ENCODE measurements at regions not wholly inside any gene's neighbourhood (a gene's known extent, or its start where the extent isn't known, plus 50 kb on each side); places are given as distances from the start of the nearest gene placed in this dataset.

DNA sequence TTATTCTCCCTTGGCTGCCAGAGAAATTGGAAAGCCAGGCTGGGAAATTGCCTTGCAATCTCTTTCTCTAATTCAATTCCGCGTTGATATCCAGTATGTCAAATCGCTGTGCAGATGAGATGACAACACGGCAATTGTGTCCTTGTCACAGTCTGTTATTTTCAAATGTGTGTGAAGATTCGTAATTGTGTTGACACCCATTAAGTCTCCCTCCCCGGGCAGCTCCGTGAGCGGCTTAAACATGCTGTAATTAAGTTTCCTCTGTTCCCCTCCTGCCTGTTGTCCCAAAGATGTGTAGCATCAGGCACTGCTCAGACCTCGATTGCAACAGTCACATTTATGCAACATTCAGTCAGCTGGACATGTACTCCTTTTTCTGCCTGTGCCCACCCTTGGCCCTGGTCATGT lies 209.5 kb downstream of the LPIN1 start:
- no peak for DNase-seq

DNA sequence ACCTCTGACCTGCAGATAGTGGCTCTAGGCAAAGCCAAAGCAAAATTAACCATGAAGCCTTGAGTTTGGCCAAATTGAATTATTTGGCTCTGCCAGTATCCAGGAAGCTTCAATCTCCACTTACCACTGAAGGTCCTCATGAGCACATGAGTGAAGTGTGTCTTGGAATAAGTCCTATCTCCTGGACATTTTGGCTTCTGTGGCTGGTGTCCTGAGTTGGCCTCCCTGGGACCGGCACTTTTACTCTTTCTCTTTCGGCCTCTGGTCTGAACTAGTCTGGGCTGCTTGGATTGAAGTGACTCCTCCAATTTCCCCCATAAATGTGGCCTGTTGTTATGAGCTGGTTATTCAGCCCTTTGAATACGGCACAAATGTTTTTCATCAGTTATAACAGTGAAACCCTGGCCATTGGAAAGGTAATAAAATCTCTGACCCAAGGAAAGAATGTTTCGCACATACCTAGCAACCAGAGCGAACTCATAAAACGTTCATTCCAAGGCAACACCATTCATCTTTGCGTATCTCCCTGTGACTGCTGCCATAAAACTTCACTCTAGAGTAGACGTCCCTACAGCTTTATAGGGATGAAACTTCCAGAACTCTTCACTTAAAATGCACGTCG lies 216.4 kb downstream of the LPIN1 start:
- no peak for DNase-seq

DNA sequence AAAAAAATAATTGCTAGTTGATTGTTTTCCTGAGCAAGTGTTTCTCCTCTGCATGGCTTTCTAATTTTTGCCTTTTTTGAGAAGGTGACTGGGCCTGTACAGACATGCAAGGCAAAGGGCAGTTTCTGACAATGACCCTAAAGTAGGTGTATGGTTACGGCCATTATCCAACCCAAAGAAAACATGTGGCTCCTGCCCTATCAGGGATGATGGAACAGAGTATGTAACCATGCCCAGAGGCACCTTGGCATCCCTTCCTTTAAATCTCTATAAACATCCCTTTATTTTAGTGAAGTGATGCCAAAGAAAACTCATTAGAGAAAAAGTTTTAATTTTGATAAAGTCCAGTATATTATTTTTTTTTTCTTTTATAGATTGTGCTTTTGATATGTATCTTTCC lies 217.5 kb downstream of the LPIN1 start:
- no peak for DNase-seq

DNA sequence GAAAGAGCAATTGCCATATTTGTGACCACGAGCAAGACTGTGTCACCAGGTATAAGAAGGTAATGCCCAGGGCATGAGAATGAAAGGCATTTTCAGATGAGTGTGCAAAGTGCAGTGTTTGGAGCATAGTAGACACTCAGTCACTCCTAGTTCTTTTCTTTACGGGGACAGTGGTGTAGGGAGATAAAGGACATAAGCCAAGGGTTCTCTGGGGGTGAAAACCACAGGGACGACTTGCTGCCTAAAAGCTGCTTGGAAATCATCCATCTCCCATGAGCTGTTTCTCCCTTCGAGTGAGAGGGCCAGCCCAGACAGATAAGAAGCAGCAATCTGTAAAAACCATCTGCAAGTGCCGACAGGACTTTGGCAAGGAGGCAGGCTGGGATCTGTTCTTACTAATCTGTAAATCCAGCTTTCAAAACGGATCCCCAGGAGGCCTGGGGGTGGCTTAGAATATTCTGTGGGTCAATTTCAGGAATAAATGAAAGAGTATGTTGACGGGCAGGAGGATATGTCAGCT lies 221.6 kb downstream of the LPIN1 start:
- no peak for DNase-seq

DNA sequence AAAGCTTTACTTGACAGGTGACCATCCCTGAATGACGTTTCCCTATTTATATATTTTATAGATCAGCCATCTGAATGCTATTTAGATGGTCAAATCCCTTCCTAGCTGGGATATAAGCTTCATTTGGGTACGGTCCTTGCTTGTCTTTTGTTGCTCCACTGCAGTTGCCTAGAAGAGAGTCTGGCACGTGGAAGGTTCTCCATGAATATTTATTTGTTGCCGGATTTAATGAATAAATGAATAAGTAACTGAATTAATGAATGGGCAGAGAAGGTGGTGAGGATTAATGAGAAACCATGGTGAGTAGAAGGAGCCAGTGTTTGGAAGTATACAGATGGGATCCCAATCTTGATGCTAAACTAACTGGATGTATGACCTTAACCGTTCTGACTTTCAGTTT lies 222.1 kb downstream of the LPIN1 start:
- DNase-seq = no peak

DNA sequence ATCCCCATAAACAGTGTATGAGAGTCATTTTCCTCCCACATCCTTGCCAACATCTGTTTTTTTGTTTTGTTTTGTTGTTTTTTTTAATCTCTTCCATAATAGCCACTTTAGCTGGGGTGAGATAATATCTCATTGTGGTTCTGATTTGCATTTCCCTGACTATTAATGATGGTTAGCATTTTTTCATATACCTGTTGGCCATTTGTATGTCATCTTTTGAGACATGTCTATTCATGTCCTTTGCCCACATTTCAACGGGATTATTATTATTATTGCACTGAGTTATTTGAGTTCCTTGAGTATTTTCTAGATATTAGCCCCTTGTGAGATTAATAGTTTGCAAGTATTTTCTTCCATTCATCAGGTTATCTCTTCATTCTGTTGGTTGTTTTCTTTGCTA lies 223.3 kb downstream of the LPIN1 start:
- DNase-seq = no peak

DNA sequence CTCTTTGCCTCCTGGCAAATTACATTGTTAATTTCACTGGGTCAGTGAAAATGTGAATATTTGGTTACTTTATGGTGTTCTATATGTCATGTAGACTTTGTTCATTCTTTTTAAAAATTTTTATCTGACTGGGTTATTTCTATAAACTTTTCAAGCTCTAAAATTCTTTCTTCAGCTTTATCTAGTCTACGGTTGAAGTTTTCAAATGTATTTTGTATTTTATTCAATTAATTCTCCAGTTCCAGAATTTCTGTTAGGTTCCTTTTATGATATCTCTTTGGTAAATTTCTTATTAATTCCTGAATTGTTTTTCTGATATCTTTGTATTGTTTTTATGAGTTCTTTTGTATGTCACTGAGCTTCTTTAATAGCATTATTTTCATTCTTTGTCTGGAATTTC lies 228.1 kb downstream of the LPIN1 start:
- no peak for DNase-seq

DNA sequence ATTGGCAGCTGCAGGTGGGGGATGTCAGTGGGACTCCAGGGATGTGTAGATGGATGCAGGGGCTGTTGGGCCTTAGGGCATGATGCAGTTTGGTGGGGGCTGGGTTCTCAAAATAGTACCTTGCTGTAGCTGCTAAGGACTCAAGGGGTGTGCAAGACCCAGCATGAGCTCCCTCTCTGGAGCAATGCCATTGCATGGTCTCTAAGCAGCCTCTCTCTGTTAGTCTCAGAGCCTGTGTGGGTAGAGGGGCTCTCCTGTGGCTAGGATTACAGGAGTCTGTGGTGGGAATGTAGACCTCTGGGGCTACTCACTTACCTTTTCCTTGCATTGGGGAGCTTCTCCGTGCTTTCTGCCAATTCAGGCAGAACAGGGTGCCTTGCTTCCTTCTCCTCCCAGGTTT lies 228.9 kb downstream of the LPIN1 start:
- no peak for DNase-seq

DNA sequence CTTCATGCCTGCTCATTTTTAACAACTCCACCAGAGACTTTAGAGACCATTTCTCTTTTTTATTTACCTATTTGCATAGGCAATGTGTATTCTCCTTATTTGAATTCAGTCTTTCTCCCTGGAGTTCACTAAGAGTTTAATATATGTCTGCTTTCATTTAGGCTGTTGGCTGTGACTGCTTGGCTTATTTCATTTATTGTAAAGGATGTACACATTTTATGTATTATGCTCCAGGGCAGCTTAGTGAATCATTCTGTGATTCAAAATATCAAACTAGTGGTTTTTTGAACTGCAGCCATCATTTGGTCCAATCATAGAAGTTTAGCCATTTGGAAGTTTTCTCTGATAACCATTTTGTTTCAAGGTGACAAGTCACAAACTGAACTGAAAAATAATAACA lies 229.6 kb downstream of the LPIN1 start:
- DNase-seq = no peak

DNA sequence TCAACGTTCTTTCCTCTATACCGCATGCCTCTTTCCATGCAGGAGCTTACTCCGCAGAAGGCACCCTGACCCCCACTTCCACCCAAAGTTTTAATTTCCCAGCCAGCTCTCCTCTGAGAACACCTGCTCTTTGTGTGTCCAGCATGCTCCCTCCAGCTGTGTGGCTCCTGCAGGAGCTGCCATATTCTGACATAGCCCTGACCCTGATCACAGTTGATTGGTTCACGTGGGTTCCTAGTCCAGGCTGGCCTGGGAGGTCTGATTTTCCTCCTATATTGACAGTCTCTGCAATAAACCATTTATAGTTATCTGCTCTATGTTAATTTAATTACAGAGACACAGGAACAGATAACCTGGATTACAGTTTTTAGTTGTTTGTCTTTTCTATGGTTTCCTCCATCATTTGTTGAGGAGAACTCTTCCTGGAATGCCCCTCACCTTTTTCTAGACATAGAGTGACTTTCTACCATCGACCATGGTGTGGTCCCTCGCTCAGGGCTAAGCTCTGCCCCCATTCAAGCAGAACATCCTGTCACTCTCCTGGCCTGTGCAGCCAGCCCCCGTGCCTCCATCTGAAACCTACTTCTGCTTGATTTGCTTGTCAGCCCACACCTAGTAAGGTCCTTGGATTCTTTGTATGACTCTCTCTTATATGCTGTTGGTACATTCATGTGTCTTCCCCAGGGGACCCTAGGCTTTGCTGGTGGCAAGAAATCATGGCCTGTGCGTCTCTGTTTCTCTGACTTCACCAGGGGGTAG lies 231.5 kb downstream of the LPIN1 start:
- no peak for DNase-seq

DNA sequence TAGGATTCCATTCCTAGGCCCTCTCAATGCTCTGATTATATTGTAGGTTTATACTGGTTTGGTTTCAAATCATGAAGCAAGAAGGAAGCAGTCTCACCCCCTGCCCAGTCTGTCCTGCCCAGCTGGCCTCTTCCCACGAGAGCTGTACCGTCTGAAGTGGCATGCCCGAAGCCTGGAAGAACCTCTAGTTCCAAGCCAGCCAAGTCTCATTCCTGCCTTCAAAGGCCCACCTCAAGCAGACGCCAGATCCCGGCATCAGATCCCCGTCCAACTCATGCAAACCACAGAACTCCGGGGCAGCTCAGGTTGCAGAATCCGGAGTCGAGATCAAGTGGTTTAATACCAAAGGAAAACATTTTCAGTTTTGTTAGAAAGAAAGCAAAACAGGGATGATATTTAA lies 234.4 kb downstream of the LPIN1 start:
- no peak for DNase-seq

DNA sequence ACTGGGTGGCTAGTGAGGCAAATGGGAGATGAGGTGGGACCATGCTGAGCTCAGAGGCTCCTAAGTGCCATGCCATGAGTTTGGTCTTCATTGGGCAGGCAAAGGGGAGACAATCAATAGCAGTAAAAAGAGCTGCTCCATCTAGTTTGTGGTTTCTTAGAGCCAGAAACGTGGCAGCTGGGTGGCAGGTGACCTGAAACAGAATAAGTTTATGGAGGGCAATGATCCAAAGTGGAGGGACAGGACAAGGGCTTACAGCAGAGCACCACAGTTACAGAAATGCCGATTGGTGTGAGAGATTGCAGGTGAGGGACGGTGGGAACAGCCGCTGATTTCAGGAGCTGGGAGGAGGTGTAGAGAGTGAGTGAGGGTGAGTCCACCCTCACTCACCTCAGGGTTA lies 237.0 kb downstream of the LPIN1 start:
- DNase-seq = no peak

DNA sequence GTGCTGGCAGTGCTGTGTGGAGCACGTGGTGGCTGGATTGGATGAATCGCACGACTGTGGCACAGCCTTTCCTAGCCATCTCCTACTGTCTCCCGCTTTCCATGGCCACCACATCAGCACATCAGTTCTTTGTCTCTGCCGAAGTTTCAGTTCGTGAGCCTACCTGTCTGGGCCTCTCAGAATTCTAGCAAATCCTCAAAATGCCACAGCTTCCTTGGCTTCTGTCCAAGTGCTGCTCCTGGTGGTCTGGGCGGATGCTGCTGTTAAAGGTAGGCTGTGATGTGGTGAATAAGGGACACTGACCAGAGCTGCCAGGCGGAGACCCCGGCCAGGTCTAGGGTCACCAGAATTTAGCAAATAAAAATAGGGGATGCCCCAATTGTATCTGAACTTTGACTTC lies 237.4 kb downstream of the LPIN1 start:
- DNase-seq = no peak

DNA sequence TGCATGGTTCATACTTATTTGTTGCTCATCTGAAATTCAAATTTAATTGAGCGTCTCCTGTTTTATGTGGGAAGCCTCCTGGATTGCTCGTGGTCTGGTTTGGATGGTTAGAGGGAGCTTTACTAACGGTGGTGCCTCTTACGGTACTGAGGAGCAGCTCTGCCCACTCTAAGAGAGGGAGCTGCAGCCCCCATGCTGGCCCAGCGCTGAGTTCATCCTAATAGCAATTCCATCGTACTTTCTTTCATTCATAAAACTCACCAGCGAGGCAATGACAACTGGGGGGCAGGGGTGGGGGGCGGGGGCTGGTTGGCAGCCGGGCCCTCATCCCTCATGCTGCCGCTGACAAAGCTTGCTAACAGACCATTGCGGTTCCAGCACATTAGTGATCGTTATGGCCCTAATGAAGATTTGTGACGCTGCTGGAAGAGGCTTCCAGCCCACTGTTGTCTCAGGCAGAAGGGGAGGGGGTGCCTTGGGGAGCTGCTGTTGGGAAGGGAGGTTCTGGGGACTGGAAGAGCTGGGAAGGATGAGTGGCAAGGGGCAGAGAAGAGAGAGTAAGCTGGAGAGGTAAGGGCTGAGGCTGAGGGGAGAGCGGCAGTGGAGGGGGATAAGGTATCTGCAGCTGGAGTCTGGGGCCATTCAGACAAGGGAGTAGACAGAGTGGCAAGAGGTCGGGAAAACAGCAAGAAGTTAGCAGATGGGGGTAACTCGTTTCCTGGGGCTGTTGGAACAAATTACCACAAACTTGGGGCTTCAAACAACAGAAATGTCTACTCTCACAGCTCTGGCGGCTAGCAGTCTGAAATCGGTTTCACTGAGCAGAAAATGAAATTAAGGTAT lies 238.1 kb downstream of the LPIN1 start:
- no peak for DNase-seq

DNA sequence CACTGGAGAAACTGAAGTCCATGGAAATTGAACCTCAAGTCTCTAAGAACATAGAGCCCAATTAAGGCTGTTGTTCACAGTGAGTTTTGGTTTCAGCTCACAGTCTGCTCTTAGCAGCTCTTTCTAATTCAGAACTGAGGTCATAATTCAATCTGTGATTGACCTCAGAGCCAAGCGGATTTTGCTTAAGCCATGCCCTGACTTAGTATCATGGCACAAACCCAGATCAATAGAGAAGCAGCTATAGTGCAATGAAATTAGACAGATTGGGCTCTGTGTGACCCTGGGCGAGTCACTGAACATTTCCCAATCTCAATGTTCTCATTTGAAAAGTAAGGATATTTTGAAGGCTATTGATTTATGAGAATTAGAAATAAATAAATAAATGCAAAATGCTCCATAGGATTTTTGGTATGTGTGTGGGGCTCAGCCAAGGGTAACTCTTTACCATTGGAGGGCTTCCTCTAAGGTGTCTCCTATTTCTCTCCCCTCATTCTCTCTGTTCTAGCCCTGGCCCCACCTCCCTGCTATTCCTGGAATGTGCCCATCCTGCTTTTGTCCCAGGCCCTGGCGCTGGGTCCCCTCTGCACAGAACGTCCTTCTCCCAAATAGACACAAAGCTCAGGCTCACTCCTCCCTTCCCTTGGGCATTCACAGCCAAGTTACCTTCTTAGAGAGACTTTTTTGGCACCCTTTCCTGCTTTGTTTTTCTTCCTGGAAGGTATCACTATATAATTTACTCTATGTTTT lies 239.6 kb downstream of the LPIN1 start:
- no peak for DNase-seq

DNA sequence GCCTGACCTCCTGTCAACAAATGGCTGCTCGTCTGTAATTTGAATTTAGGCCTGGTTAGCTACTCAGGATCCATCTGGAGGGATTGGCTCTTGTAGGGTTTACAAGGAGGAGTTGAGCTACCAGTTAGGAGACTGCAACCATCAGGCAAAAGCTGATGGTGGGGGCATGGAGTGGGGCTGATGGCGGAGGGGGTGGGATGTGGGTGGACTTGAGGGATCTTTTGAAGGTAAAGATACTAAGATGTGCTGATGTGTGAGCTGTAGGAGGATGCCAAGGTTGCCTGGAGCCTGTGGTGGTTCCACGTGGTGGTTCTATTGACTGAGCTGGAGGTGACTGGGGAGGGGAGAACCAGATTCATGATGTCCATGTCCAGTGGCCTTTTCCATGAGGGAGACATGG lies 240.7 kb downstream of the LPIN1 start:
- no peak for DNase-seq

DNA sequence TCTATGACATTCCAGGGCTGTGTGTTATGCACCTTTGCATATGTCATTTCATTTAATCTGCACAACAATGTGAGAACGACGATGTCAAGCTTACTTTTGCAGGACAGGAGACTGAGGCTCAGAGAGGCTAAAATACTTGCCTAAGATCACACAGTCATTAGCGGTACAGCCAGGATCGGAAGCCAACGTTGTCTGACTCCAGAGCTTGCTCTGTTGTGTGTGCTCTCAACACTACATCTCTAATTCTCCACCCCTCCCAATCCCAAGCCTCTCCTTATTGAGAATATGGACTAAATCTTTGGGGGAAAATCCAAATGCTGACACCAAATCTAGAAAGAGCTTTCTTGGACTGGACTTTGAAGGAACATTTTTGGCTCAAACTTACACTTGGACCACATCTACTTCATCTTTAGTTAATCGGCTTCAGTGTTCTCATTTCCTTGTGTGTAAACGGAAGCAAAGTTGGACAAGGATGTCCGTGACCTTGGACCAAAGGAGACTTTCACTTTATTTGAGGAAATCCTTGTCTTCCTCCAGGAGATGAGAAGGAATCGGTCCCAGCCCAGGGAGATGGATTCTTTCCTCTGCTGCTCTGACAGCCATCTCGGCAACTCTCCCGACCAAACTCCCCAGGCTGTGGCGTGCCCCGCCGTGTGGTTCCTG lies 242.4 kb downstream of the LPIN1 start:
- no peak for DNase-seq

DNA sequence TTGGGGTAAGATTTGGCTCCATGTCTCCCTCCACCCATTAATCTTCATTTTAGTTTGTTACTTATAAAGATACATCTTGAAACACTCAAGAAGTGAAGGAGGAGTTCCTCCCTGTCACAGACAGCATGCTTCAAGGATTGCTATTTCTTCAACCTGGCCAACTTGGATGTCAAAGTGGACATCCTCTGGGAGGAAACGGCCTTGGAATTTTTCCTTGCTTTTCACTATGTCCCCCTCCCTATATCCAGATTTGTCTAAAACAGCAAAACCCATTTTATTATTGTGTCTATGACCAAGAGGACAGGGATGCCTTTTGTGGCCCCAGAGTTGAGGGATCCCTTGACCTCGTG lies 242.9 kb downstream of the LPIN1 start:
- DNase-seq = no peak

DNA sequence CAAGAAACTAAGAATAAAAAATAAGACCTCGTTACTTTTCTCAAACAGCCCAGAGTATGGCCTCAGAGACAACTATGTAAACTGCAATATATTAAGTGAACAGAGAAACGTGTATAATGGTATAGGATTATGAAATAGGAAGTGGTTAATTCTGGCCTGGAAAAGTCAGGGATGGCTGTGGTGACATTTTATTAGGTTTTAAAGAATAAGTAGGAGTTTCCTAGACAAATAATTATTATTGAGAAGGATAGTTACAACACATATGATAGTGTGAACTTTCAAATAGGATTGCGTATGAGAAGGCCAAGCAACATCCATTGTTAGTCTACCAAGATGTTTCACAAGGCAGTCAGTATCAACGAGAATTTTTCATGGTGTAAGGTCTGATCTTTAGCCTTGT lies 244.1 kb downstream of the LPIN1 start:
- DNase-seq = no peak

DNA sequence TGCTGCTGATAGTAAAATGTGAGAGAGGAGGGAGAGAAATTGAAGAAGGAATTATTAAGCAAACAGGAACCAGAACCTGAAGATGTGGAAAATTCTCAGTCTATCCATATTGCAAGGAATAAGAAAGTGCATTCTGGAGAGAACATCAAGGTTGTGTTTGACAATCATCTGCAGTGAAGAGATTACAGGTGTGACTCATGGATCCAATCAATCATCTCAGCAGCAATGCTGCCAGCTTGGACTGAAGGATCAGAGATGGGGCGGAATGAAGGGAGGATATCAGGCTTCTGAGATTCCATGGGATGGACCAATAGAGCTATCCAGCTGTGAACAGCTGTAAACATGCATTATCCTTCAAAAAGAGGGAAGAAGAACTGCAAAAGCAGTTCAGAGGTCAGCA lies 247.3 kb downstream of the LPIN1 start:
- DNase-seq = no peak

DNA sequence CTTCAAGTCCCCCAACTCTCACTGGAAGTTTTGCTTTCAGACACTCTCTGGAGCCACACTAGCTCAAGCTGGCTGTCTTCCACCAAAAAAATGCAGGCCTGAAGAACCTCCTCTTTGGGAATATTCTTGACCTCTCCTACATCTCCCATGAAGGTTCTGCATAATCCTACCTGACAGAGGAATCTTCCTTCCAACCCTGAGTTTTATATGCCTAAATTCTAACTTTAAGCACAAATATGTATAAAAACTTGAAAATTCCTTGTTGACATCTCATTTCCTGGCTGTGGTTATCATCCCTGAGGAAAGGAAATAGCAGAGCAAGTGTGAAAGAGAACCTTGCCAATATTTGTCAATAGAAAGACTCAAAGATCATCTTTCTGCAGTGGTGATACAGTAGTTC lies 249.0 kb downstream of the LPIN1 start:
- DNase-seq = no peak

DNA sequence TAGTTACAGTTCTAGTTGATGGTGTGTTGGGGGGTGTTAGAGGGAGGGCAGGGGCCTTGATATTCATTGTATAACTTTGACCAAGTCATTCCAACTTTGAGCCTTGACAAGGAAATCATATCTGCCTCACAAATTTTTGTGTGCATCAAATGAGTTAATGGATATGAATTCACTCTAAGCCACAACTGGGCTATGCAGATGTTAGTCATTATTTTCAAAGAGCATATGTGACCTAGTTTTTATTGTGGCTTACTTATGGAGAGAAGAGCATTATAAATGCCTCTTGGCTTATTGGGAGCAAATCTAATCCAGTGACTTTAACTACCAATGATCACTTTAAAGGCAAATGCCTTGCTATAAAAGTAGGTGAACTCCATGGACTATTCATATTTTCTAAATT lies 250.2 kb downstream of the LPIN1 start:
- no peak for DNase-seq

DNA sequence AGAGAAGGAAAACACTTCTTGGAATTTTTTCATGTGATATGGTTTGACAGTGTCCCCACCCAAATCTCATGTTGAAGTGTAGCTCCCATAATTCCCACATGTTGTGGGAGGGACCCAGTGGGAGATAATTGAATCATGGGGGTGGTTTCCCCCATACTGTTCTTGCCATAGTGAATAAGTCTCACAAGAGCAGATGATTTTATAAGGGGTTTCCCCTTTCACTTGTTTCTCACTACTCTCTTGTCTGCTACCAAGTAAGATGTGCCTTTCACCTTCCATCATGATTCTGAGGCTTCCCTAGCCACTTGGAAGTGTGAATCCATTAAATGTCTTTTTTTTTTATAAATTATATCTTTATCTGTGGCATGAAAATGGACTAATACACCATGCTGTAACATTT lies 250.7 kb downstream of the LPIN1 start:
- no peak for DNase-seq

Measured in CD4-positive, alpha-beta T cell treated with Interleukin-10 for 1 hour (primary cell).